Activated T-helper 2 cell treated with anti-CD3 and anti-CD28 coated beads, Interferon-gamma antibody, Interleukin-2, Interleukin-4, amounts not matched to agents 10 μg/mL and 5 μg/mL and 100 μg/mL, durations not matched to agents 14 hours and 24 hours and 36 hours (primary cell): ENCODE measurements at regions not wholly inside any gene's neighbourhood (a gene's known extent, or its start where the extent isn't known, plus 50 kb on each side); places are given as distances from the start of the nearest gene placed in this dataset.
"Not testable (repeated sequence)": the region's sequence is repeated elsewhere in the genome, so short reads cannot be mapped to it uniquely, and the experiment has no call there.

Experiments
- DNase-seq: peaks from one replicate; pipeline ENCODE4 v3.0.0; 2021; ENCODE audit warnings: low spot score
- H3K27ac Mint-ChIP-seq: one replicate; pipeline ENCODE4 v1.8.0; 2021; ENCODE audit warnings: mixed read lengths
- H3K27me3 Mint-ChIP-seq: one replicate; pipeline ENCODE4 v1.8.0; 2021; ENCODE audit warnings: low read depth, mixed read lengths
- H3K36me3 Mint-ChIP-seq: one replicate; pipeline ENCODE4 v1.8.0; 2021; ENCODE audit warnings: low read depth, mixed read lengths
- H3K4me1 Mint-ChIP-seq: one replicate; pipeline ENCODE4 v1.8.0; 2021; ENCODE audit warnings: low read depth, mixed read lengths
- H3K4me3 Mint-ChIP-seq: one replicate; pipeline ENCODE4 v1.8.0; 2021; ENCODE audit warnings: low read depth, mild to moderate bottlenecking, moderate library complexity, mixed read lengths
- H3K9me3 Mint-ChIP-seq: one replicate; pipeline ENCODE4 v1.8.0; 2021; ENCODE audit warnings: mixed read lengths
- intact Hi-C: fragments of 100-400 bp; cut with micrococcal nuclease; formaldehyde crosslinking; loops from one replicate; pipeline ENCODE4 v1.15.1; 2023

- H3K4me3 Mint-ChIP-seq, result no peak overlapping the region
- peaks cover 2% of the 10 kb centered on the region for H3K4me1 Mint-ChIP-seq
- H3K9me3 Mint-ChIP-seq, result no peaks in the 10 kb centered on the region
- DNase-seq, result no peak
- H3K27me3 Mint-ChIP-seq, result peaks cover 5% of the 10 kb centered on the region
- intact Hi-C loops, result no loop called here
- no peak overlapping the region for H3K27ac Mint-ChIP-seq
- H3K36me3 Mint-ChIP-seq, result no peaks in the 10 kb centered on the region
Measured at GRCh38 chr3:11739706-11740105, 96.0 kb upstream of the VGLL4 start.

DNA sequence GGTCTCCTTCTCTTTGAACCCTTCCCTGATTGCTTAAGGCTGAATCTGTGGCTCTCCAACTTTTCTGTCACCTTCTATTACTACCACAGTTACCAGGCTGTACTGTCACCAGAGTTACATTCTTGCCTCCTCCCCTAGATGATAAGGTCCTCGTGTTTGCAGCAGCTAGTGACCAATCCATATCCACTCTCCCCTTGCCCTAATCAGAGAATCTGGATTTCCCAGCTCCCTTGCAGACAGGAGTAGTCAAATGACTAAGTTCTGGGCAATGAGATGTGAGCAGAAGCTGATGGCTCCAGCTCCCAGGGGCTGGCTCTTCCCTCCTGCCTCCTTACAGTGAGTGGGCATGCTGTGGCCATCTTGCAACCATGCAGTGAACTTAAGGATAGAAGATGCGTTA is 95.4 kb upstream of the VGLL4 start:
- Mint-ChIP-seq H3K27me3 (peaks cover 5% of the 10 kb centered on the region), H3K27ac (no peak overlapping the region), H3K4me1 (peaks cover 2% of the 10 kb centered on the region), H3K9me3 (no peaks in the 10 kb centered on the region), H3K36me3 (no peaks in the 10 kb centered on the region), H3K4me3 (no peak overlapping the region)
- intact Hi-C loops, result no loop called here
- DNase-seq, result no peak

DNA sequence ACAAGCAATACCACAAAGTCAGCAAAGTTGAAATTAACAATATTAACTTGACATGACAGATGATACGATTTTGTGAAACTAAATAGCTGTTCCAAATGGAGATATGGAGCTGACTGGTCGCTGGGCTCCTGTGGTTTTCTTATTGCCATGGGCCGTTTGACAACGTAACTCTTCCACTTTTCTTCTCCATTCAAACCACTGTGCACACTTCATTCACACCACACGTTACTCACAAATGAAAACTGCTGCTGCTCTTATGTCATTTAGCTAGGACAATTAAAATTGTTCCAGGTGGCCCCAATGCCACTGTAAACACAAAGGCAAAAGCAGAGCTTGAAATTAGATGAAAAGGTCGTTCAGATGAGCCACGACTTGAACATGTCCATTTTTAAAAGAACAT is 94.0 kb upstream of the VGLL4 start:
- H3K4me1 Mint-ChIP-seq, result peaks cover 2% of the 10 kb centered on the region
- no peak overlapping the region for H3K27ac Mint-ChIP-seq
- DNase-seq, result no peak
- intact Hi-C loops, result no loop called here
- H3K4me3 Mint-ChIP-seq, result no peak overlapping the region
- peaks cover 5% of the 10 kb centered on the region for H3K27me3 Mint-ChIP-seq
- no peaks in the 10 kb centered on the region for H3K9me3 Mint-ChIP-seq
- H3K36me3 Mint-ChIP-seq, result no peaks in the 10 kb centered on the region

GRCh38 chr3:11736136-11736833 is 92.6 kb upstream of the VGLL4 start:
- H3K4me3 Mint-ChIP-seq, result no peak overlapping the region
- peaks cover 5% of the 10 kb centered on the region for H3K27me3 Mint-ChIP-seq
- no peaks in the 10 kb centered on the region for H3K9me3 Mint-ChIP-seq
- H3K4me1 Mint-ChIP-seq, result peaks cover 2% of the 10 kb centered on the region
- no peak overlapping the region for H3K27ac Mint-ChIP-seq
- no peak for DNase-seq
- no peaks in the 10 kb centered on the region for H3K36me3 Mint-ChIP-seq
- intact Hi-C loops, result no loop called here

DNA sequence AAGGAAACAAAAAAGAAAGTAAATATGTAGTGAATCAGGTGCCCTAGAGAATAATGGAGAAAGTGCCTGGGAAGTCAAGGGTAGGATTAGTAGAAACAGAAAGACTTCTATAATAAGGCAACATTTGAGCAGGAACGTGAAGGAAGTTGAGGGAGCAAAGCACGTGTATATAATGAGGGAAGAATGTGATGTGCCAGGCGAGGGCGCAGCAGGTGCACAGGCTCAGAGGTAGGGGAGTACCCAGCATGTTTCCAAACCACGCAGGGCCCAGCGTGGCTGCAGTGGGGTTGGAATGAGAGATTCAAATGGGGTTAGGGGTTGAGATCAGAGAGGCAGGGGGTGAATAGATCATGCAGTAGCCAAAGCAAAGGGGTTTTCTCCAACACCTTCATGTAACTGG is 91.9 kb upstream of the VGLL4 start:
- no peak for DNase-seq
- H3K27me3 Mint-ChIP-seq, result peaks cover 7% of the 10 kb centered on the region
- H3K27ac Mint-ChIP-seq, result no peak overlapping the region
- H3K4me3 Mint-ChIP-seq, result no peak overlapping the region
- intact Hi-C loops, result no loop called here
- H3K9me3 Mint-ChIP-seq, result no peaks in the 10 kb centered on the region
- H3K36me3 Mint-ChIP-seq, result no peaks in the 10 kb centered on the region
- H3K4me1 Mint-ChIP-seq, result peaks cover 2% of the 10 kb centered on the region

DNA sequence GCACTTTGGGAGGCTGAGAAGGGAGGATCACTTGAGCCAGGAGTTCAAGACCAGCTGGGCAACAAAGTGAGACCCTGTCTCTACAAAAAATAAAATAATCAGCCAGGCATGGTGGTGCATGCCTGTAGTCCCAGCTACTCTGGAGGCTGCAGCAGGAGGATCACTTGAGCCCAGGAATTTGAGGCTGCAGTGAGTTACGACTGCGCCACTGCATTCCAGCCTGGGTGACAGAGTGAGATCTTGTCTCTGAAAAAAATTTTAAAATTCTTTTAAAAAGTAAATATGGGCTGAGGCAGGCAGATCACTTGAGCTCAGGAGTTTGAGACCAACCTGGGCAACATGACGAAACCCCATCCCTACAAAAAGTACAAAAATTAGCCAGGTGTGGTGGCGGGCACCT is 91.4 kb upstream of the VGLL4 start:
- H3K27me3 Mint-ChIP-seq, H3K4me3 Mint-ChIP-seq, intact Hi-C loops, DNase-seq, H3K9me3 Mint-ChIP-seq, H3K36me3 Mint-ChIP-seq, H3K27ac Mint-ChIP-seq, H3K4me1 Mint-ChIP-seq: not testable (repeated sequence)

- no peaks in the 10 kb centered on the region for H3K36me3 Mint-ChIP-seq
- intact Hi-C loops, result no loop called here
- no peak overlapping the region for H3K27ac Mint-ChIP-seq
- peaks cover 2% of the 10 kb centered on the region for H3K4me1 Mint-ChIP-seq
- H3K9me3 Mint-ChIP-seq, result no peaks in the 10 kb centered on the region
- peaks cover 7% of the 10 kb centered on the region for H3K27me3 Mint-ChIP-seq
- DNase-seq, result no peak
- H3K4me3 Mint-ChIP-seq, result no peak overlapping the region
Measured at GRCh38 chr3:11733914-11734313, 90.2 kb upstream of the VGLL4 start.

- Mint-ChIP-seq H3K36me3 (no peaks in the 10 kb centered on the region), H3K9me3 (no peaks in the 10 kb centered on the region), H3K4me1 (peaks cover 4% of the 10 kb centered on the region), H3K27me3 (peaks cover 26% of the 10 kb centered on the region), H3K4me3 (no peak overlapping the region), H3K27ac (no peak overlapping the region)
- intact Hi-C loops, result no loop called here
- DNase-seq, result no peak
Measured at GRCh38 chr3:11727207-11727606, 83.5 kb upstream of the VGLL4 start.

DNA sequence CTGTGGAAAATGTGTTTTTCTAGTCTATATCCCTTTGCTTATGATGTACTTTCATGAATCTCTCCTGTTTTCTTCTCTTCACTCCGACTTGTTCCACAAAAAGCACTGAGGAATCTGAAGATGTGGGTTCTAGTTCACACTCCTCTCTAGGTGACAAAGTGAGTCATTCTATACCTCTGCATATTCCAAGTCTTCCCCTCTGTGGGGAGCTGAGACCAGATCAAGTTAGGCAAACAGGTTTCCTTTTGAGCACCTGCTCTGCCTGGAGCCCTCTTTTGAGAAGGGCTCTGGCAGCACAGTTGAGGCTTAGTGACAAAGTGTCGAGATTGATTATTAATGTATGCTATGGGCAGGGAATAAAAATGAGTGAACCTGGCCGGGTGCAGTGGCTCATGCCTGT is 82.4 kb upstream of the VGLL4 start:
- Mint-ChIP-seq H3K4me3 (no peak overlapping the region), H3K27ac (no peak overlapping the region), H3K27me3 (peaks cover 36% of the 10 kb centered on the region), H3K36me3 (no peaks in the 10 kb centered on the region), H3K4me1 (peaks cover 4% of the 10 kb centered on the region), H3K9me3 (no peaks in the 10 kb centered on the region)
- intact Hi-C loops, result no loop called here
- DNase-seq, result no peak

GRCh38 chr3:11725340-11725641 is 81.6 kb upstream of the VGLL4 start:
- H3K36me3 Mint-ChIP-seq, H3K4me3 Mint-ChIP-seq, DNase-seq, H3K27ac Mint-ChIP-seq, H3K9me3 Mint-ChIP-seq, intact Hi-C loops: not testable (repeated sequence)
- Mint-ChIP-seq H3K27me3 (peaks cover 40% of the 10 kb centered on the region), H3K4me1 (peaks cover 10% of the 10 kb centered on the region)

- Mint-ChIP-seq H3K9me3 (no peaks in the 10 kb centered on the region), H3K36me3 (no peaks in the 10 kb centered on the region), H3K4me3 (no peak overlapping the region), H3K27ac (no peak overlapping the region), H3K4me1 (peaks cover 10% of the 10 kb centered on the region), H3K27me3 (peaks cover 40% of the 10 kb centered on the region)
- DNase-seq, result no peak
- intact Hi-C loops, result loop anchor here (5.0 kb wide), 2 partner anchors 78 to 123 kb away; partner anchors contain the start of gene TAMM41
Measured at GRCh38 chr3:11724615-11725339, 81.1 kb upstream of the VGLL4 start.

GRCh38 chr3:11721479-11721878 is 77.8 kb upstream of the VGLL4 start:
- H3K4me1 Mint-ChIP-seq, result peaks cover 21% of the 10 kb centered on the region
- DNase-seq, result no peak
- H3K27ac Mint-ChIP-seq, result no peak overlapping the region
- H3K9me3 Mint-ChIP-seq, result no peaks in the 10 kb centered on the region
- no peaks in the 10 kb centered on the region for H3K36me3 Mint-ChIP-seq
- intact Hi-C loops, result loop anchor here (5.0 kb wide), 2 partner anchors 81 to 126 kb away; partner anchors contain the start of gene TAMM41
- H3K27me3 Mint-ChIP-seq, result peaks cover 36% of the 10 kb centered on the region
- peak overlapping the region; percentile 90 for H3K4me3 Mint-ChIP-seq

- no peak overlapping the region for H3K27ac Mint-ChIP-seq
- peak overlapping the region; percentile 90 for H3K4me3 Mint-ChIP-seq
- DNase-seq, result no peak
- no peaks in the 10 kb centered on the region for H3K36me3 Mint-ChIP-seq
- H3K9me3 Mint-ChIP-seq, result no peaks in the 10 kb centered on the region
- intact Hi-C loops, result loop anchor here (1.0 to 5.0 kb wide), 3 partner anchors 49 to 126 kb away; partner anchors contain the start of gene TAMM41
- peaks cover 21% of the 10 kb centered on the region for H3K4me1 Mint-ChIP-seq
- peaks cover 32% of the 10 kb centered on the region for H3K27me3 Mint-ChIP-seq
Measured at GRCh38 chr3:11720917-11721411, 77.2 kb upstream of the VGLL4 start.
